Suprapubic skin (tissue), 4 donors: ENCODE measurements at regions not wholly inside any gene's neighbourhood (a gene's known extent, or its start where the extent isn't known, plus 50 kb on each side); places are given as distances from the start of the nearest gene placed in this dataset.

ENCODE experiments used
- EP300 ChIP-seq: sonication (generic); formaldehyde crosslinking; IDR thresholded peaks from one replicate; pipeline ENCODE4 v1.6.1; 2017; ENCODE audit warnings: antibody characterized with exemption
- POLR2A ChIP-seq, 2 donors: fragments of 450-650 bp; IDR thresholded peaks; one replicate each; pipeline ENCODE4 v1.6.1; 2017; ENCODE audit warnings: antibody characterized with exemption in 2 of 2, mild to moderate bottlenecking in 2 of 2, moderate library complexity in 2 of 2
- POLR2AphosphoS5 ChIP-seq, 3 donors: sonication (generic); formaldehyde crosslinking; IDR thresholded peaks; one replicate each; pipeline ENCODE4 v1.6.1; 2017; ENCODE audit warnings: antibody characterized with exemption in 3 of 3
- TF ChIP-seq, protein P1 (sequence below), 2 donors: fragments of 200-600 bp in 1 of 2; fragments of 450-650 bp in 1 of 2; sonication (generic) in 1 of 2; IDR thresholded peaks; one replicate each; pipeline ENCODE4 v1.5.1; 2016 to 2019; ENCODE audit warnings: antibody characterized with exemption in 2 of 2, mild to moderate bottlenecking in 1 of 2, moderate library complexity in 1 of 2

DNA sequence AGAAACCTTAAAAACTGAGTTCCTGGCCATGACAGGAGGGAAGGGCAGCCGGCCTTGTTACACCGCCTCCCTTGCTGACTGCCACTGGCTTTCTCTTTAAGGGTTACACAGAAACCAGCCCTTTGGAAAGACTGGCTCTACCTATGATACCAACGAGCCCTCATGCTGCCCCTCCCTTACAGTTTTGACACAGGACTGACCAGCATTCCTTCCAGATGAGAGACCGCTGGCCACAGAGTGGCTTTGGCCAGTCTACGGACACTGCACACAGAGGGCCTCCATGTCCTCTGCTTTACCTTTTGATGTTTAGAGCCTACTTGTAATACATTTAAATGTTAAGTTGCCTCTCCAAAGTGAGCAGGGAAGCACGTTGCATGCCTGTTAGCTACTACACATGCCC, 243.2 kb upstream of the GMDS start:
- TF ChIP-seq, protein P1, sequence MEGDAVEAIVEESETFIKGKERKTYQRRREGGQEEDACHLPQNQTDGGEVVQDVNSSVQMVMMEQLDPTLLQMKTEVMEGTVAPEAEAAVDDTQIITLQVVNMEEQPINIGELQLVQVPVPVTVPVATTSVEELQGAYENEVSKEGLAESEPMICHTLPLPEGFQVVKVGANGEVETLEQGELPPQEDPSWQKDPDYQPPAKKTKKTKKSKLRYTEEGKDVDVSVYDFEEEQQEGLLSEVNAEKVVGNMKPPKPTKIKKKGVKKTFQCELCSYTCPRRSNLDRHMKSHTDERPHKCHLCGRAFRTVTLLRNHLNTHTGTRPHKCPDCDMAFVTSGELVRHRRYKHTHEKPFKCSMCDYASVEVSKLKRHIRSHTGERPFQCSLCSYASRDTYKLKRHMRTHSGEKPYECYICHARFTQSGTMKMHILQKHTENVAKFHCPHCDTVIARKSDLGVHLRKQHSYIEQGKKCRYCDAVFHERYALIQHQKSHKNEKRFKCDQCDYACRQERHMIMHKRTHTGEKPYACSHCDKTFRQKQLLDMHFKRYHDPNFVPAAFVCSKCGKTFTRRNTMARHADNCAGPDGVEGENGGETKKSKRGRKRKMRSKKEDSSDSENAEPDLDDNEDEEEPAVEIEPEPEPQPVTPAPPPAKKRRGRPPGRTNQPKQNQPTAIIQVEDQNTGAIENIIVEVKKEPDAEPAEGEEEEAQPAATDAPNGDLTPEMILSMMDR (IDR thresholded peaks at IDR 0.05), result no peak
- TF ChIP-seq POLR2A (IDR thresholded peaks at IDR 0.05) (no peak), POLR2AphosphoS5 (IDR thresholded peaks at IDR 0.05) (no peak), EP300 (no peak)
